IMR-90 (cell line): ENCODE measurements at regions not wholly inside any gene's neighbourhood (a gene's known extent, or its start where the extent isn't known, plus 50 kb on each side); places are given as distances from the start of the nearest gene placed in this dataset.

ENCODE experiments used
- ATAC-seq: fragments of 200-7000 bp; cut with Tn5 transposase; 2 replicates; pipeline ENCODE4 v1.9.1; 2020; ENCODE audit warnings: low read depth, mild to moderate bottlenecking, moderate library complexity
- BruUV-seq: library from RNA; stranded (reverse); fragments of 400-500 nt; replicated peaks from 2 replicates; lab custom pipeline; 2021; lab: Mats Ljungman, UMichigan
- CTCF ChIA-PET: fragments of 300-600 bp; formaldehyde crosslinking; extraction: SDS; loops from one replicate; lab custom pipeline; 2021; ENCODE audit warnings: antibody characterized with exemption; lab: Yijun Ruan, JAX
- POLR2A ChIA-PET: fragments of 300-600 bp; sonication (Branson Sonifier 250); formaldehyde crosslinking; loops from one replicate; lab custom pipeline; 2022; ENCODE audit warnings: antibody characterized with exemption; ENCODE audit not compliant: unreplicated experiment; lab: Charles Lee
- DNase-seq: peaks from one replicate; pipeline ENCODE4 v3.0.0; 2013
- H2AFZ ChIP-seq: replicated peaks from 2 replicates; pipeline ENCODE3; 2013; ENCODE audit warnings: low read length, mild to moderate bottlenecking; ENCODE audit not compliant: poor library complexity
- H2AK5ac ChIP-seq: 2 replicates; pipeline ENCODE4 v1.6.1; 2013; ENCODE audit warnings: low read depth, low read length, inconsistent platforms
- H2AK9ac ChIP-seq: replicated peaks from 2 replicates; pipeline ENCODE3; 2013; ENCODE audit warnings: mild to moderate bottlenecking, low read depth, low read length, moderate library complexity; ENCODE audit not compliant: poor library complexity
- H2BK120ac ChIP-seq: 2 replicates; pipeline ENCODE4 v1.6.1; 2013; ENCODE audit warnings: low read depth, low read length, inconsistent platforms
- H2BK15ac ChIP-seq: 3 replicates; pipeline ENCODE4 v1.6.1; 2013; ENCODE audit warnings: low read depth, low read length, inconsistent platforms
- H2BK20ac ChIP-seq: 2 replicates; pipeline ENCODE4 v1.6.1; 2013; ENCODE audit warnings: low read depth, mild to moderate bottlenecking, inconsistent platforms, low read length, moderate library complexity
- H2BK5ac ChIP-seq: 2 replicates; pipeline ENCODE4 v1.6.1; 2013; ENCODE audit warnings: mild to moderate bottlenecking, low read depth, low read length, inconsistent platforms; ENCODE audit not compliant: poor library complexity, severe bottlenecking
- H3K14ac ChIP-seq: replicated peaks from 2 replicates; pipeline ENCODE4 v1.6.1; 2013; ENCODE audit warnings: low read depth, low read length, inconsistent platforms
- H3K18ac ChIP-seq: 2 replicates; pipeline ENCODE4 v1.6.1; 2013; ENCODE audit warnings: low read depth, low read length, control low read depth
- H3K23ac ChIP-seq: 2 replicates; pipeline ENCODE4 v1.6.1; 2013; ENCODE audit warnings: low read depth, low read length, inconsistent platforms
- H3K27ac ChIP-seq: 2 replicates; pipeline ENCODE4 v1.5.1; 2013; ENCODE audit warnings: mild to moderate bottlenecking, control low read depth, low read length; ENCODE audit not compliant: insufficient read depth
- H3K27me3 ChIP-seq: 2 replicates; pipeline ENCODE4 v1.6.1; 2013; ENCODE audit warnings: low read length; ENCODE audit not compliant: control insufficient read depth, insufficient read depth
- H3K36me3 ChIP-seq: 2 replicates; pipeline ENCODE4 v1.6.1; 2013; ENCODE audit warnings: low read length, mixed read lengths; ENCODE audit not compliant: control insufficient read depth, insufficient read depth
- H3K4ac ChIP-seq: 2 replicates; pipeline ENCODE4 v1.6.1; 2013; ENCODE audit warnings: low read depth, low read length, inconsistent platforms
- H3K4me1 ChIP-seq: 2 replicates; pipeline ENCODE4 v1.6.1; 2013; ENCODE audit warnings: low read length, mixed read lengths; ENCODE audit not compliant: control insufficient read depth, insufficient read depth
- H3K4me2 ChIP-seq: 2 replicates; pipeline ENCODE4 v1.6.1; 2013; ENCODE audit warnings: low read depth, mild to moderate bottlenecking, control low read depth, low read length, moderate library complexity
- H3K4me3 ChIP-seq: 2 replicates; pipeline ENCODE4 v1.5.1; 2013; ENCODE audit warnings: low read depth, mild to moderate bottlenecking, control low read depth, low read length, moderate library complexity; ENCODE audit not compliant: insufficient read depth
- H3K56ac ChIP-seq: 2 replicates; pipeline ENCODE4 v1.6.1; 2013; ENCODE audit warnings: low read length, inconsistent platforms; ENCODE audit not compliant: insufficient read depth; ENCODE audit errors: extremely low read depth
- H3K79me1 ChIP-seq, 2 experiments: 2 replicates each; pipeline ENCODE4 v1.6.1; 2013; ENCODE audit warnings: low read length in 2 of 2, inconsistent platforms in 1 of 2, low read depth in 1 of 2
- H3K9ac ChIP-seq: 2 replicates; pipeline ENCODE4 v1.6.1; 2013; ENCODE audit warnings: low read depth, low read length, control low read depth
- H3K9me1 ChIP-seq: 2 replicates; pipeline ENCODE4 v1.6.1; 2013; ENCODE audit warnings: low read length, inconsistent platforms; ENCODE audit not compliant: insufficient read depth
- H3K9me3 ChIP-seq: 2 replicates; pipeline ENCODE4 v1.6.1; 2013; ENCODE audit warnings: low read length; ENCODE audit not compliant: control insufficient read depth, insufficient read depth
- H4K20me1 ChIP-seq: 2 replicates; pipeline ENCODE4 v1.6.1; 2013; ENCODE audit warnings: low read length, inconsistent platforms; ENCODE audit not compliant: insufficient read depth
- H4K5ac ChIP-seq: 2 replicates; pipeline ENCODE4 v1.6.1; 2013; ENCODE audit warnings: mild to moderate bottlenecking, low read depth, low read length, control low read depth
- H4K8ac ChIP-seq, 2 experiments: 2 replicates each; pipeline ENCODE4 v1.6.1; 2013; ENCODE audit warnings: low read depth in 2 of 2, low read length in 2 of 2, control low read depth in 1 of 2, inconsistent platforms in 1 of 2
- H4K91ac ChIP-seq: 2 replicates; pipeline ENCODE4 v1.6.1; 2013; ENCODE audit warnings: low read depth, low read length, inconsistent platforms; ENCODE audit not compliant: insufficient read depth
- CEBPB ChIP-seq: IDR thresholded peaks from 2 replicates; pipeline ENCODE4 v1.6.1; 2012; ENCODE audit warnings: low read depth, low read length, improper control_type of control experiment
- CTCF ChIP-seq: conservative IDR thresholded peaks from 2 replicates; pipeline ENCODE4 v1.5.1; 2012; ENCODE audit warnings: mild to moderate bottlenecking, low read depth, low read length, improper control_type of control experiment
- FOS ChIP-seq: fragments of 150-350 bp; IDR thresholded peaks from 2 replicates; pipeline ENCODE4 v1.6.1; 2016; ENCODE audit warnings: low read depth, low read length
- MAZ ChIP-seq: IDR thresholded peaks from 2 replicates; pipeline ENCODE4 v1.6.1; 2012; ENCODE audit warnings: low read depth, mild to moderate bottlenecking, low read length, improper control_type of control experiment, moderate library complexity, borderline replicate concordance
- RAD21 ChIP-seq: IDR thresholded peaks from 2 replicates; pipeline ENCODE4 v1.6.1; 2012; ENCODE audit warnings: low read length, improper control_type of control experiment
- RCOR1 ChIP-seq: IDR thresholded peaks from 2 replicates; pipeline ENCODE4 v1.6.1; 2012; ENCODE audit warnings: mild to moderate bottlenecking, low read length, improper control_type of control experiment; ENCODE audit not compliant: insufficient replicate concordance
- RFX5 ChIP-seq: IDR thresholded peaks from 2 replicates; pipeline ENCODE4 v1.8.0; 2012; ENCODE audit warnings: low read depth, mild to moderate bottlenecking, low read length, moderate library complexity
- SMC3 ChIP-seq: fragments of 150-350 bp; IDR thresholded peaks from 2 replicates; pipeline ENCODE4 v1.6.1; 2016; ENCODE audit warnings: low read depth, mild to moderate bottlenecking, antibody characterized with exemption, low read length, moderate library complexity
- USF2 ChIP-seq: fragments of 150-350 bp; IDR thresholded peaks from 2 replicates; pipeline ENCODE4 v1.6.1; 2017; ENCODE audit warnings: mild to moderate bottlenecking, antibody characterized with exemption, low read length, low read depth
- dilution Hi-C: fragments of 300-500 bp; cut with HindIII; formaldehyde crosslinking; loops from one replicate; pipeline ENCODE4 v1.14.3; 2018; ENCODE audit warnings: low sequenced_read_pairs; ENCODE audit not compliant: unreplicated experiment
- in situ Hi-C: fragments of 300-500 bp; cut with MboI; formaldehyde crosslinking; loops from 3 replicates; pipeline ENCODE4 v1.14.3; 2019; ENCODE audit warnings: low sequenced_read_pairs, inconsistent platforms, mixed read lengths
- intact Hi-C: fragments of 100-400 bp; cut with micrococcal nuclease; formaldehyde crosslinking; loops from 2 replicates; pipeline ENCODE4 v1.10.0; 2022

- no peak for DNase-seq
- CTCF ChIA-PET, result no interaction called here
- Histone ChIP-seq H3K9me1 (no peaks in the 10 kb centered on the region), H2AFZ (no peak overlapping the region), H3K27ac (no peak overlapping the region), H3K4ac (no peak overlapping the region), H2AK5ac (no peak overlapping the region), H3K79me1 (no peaks in the 10 kb centered on the region), H4K91ac (no peak overlapping the region), H3K9ac (no peak overlapping the region), H2BK20ac (no peak overlapping the region), H4K8ac (no peak overlapping the region), H3K14ac (no peak overlapping the region), H2BK120ac (no peak overlapping the region), H3K36me3 (no peaks in the 10 kb centered on the region), H3K23ac (no peak overlapping the region), H3K56ac (no peak overlapping the region), H3K18ac (no peak overlapping the region), H3K4me1 (no peaks in the 10 kb centered on the region), H3K4me3 (no peak overlapping the region), H3K9me3 (peaks cover 2% of the 10 kb centered on the region), H3K27me3 (no peaks in the 10 kb centered on the region), H4K5ac (no peak overlapping the region), H2BK5ac (no peak overlapping the region), H2AK9ac (no peak overlapping the region), H2BK15ac (no peak overlapping the region), H3K4me2 (no peak overlapping the region), H4K20me1 (no peaks in the 10 kb centered on the region)
- ATAC-seq, result no peak
- intact Hi-C loops, result no loop called here
- POLR2A ChIA-PET, result no interaction called here
- no peak for TF ChIP-seq FOS
- no peak for TF ChIP-seq CTCF
- TF ChIP-seq RFX5, result no peak
- TF ChIP-seq RAD21, result no peak
- TF ChIP-seq SMC3, result no peak
- no peak for TF ChIP-seq CEBPB
- TF ChIP-seq RCOR1, result no peak
- no peak for TF ChIP-seq MAZ
- TF ChIP-seq USF2, result no peak
- dilution Hi-C loops, result no loop called here
- no TSS peak for BruUV-seq
- in situ Hi-C loops, result no loop called here
Measured at GRCh38 chr2:13585732-13586131, 869.0 kb downstream of the TRIB2 start.
